IMR-90 (cell line): ENCODE measurements at regions not wholly inside any gene's neighbourhood (a gene's known extent, or its start where the extent isn't known, plus 50 kb on each side); places are given as distances from the start of the nearest gene placed in this dataset.

Experiments used
- BHLHE40 ChIP-seq: fragments of 150-350 bp; IDR thresholded peaks from 2 replicates; pipeline ENCODE4 v1.6.1; 2016; ENCODE audit warnings: mild to moderate bottlenecking, low read depth, low read length
- CEBPB ChIP-seq: IDR thresholded peaks from 2 replicates; pipeline ENCODE4 v1.6.1; 2012; ENCODE audit warnings: low read depth, low read length, improper control_type of control experiment
- CHD1 ChIP-seq: IDR thresholded peaks from 2 replicates; pipeline ENCODE4 v1.6.1; 2012; ENCODE audit warnings: low read depth, low read length, improper control_type of control experiment
- CTCF ChIP-seq: conservative IDR thresholded peaks from 2 replicates; pipeline ENCODE4 v1.5.1; 2012; ENCODE audit warnings: mild to moderate bottlenecking, low read depth, low read length, improper control_type of control experiment
- ELK1 ChIP-seq: fragments of 150-350 bp; IDR thresholded peaks from 2 replicates; pipeline ENCODE4 v1.6.1; 2016; ENCODE audit warnings: low read depth, mild to moderate bottlenecking, low read length, moderate library complexity, borderline replicate concordance
- MAFK ChIP-seq: IDR thresholded peaks from 2 replicates; pipeline ENCODE4 v1.6.1; 2012; ENCODE audit warnings: low read depth, low read length, improper control_type of control experiment
- MAZ ChIP-seq: IDR thresholded peaks from 2 replicates; pipeline ENCODE4 v1.6.1; 2012; ENCODE audit warnings: low read depth, mild to moderate bottlenecking, low read length, improper control_type of control experiment, moderate library complexity, borderline replicate concordance
- NFE2L2 ChIP-seq: fragments of 150-350 bp; IDR thresholded peaks from 2 replicates; pipeline ENCODE4 v1.6.1; 2016; ENCODE audit warnings: low read depth, mild to moderate bottlenecking, low read length
- POLR2A ChIP-seq: IDR thresholded peaks from 2 replicates; pipeline ENCODE4 v1.6.1; 2012; ENCODE audit warnings: mild to moderate bottlenecking, low read depth, low read length
- RAD21 ChIP-seq: IDR thresholded peaks from 2 replicates; pipeline ENCODE4 v1.6.1; 2012; ENCODE audit warnings: low read length, improper control_type of control experiment
- RFX5 ChIP-seq: IDR thresholded peaks from 2 replicates; pipeline ENCODE4 v1.8.0; 2012; ENCODE audit warnings: low read depth, mild to moderate bottlenecking, low read length, moderate library complexity
- SMC3 ChIP-seq: fragments of 150-350 bp; IDR thresholded peaks from 2 replicates; pipeline ENCODE4 v1.6.1; 2016; ENCODE audit warnings: low read depth, mild to moderate bottlenecking, antibody characterized with exemption, low read length, moderate library complexity
- USF2 ChIP-seq: fragments of 150-350 bp; IDR thresholded peaks from 2 replicates; pipeline ENCODE4 v1.6.1; 2017; ENCODE audit warnings: mild to moderate bottlenecking, antibody characterized with exemption, low read length, low read depth

GRCh38 chr5:58048954-58049353 is 410.9 kb downstream of the PLK2 start:
- TF ChIP-seq MAFK (no peak), BHLHE40 (no peak), CTCF (no peak), MAZ (no peak), POLR2A (no peak), RFX5 (no peak), ELK1 (no peak), CHD1 (no peak), SMC3 (no peak), RAD21 (no peak), CEBPB (no peak), USF2 (no peak), NFE2L2 (no peak)
